WTC11 (cell line): ENCODE measurements at regions not wholly inside any gene's neighbourhood (a gene's known extent, or its start where the extent isn't known, plus 50 kb on each side); places are given as distances from the start of the nearest gene placed in this dataset.

Source experiments
- ATAC-seq: fragments of 200-7000 bp; cut with Tn5 transposase; 2 replicates; pipeline ENCODE4 v1.10.0; 2021; ENCODE audit warnings: mild to moderate bottlenecking, moderate library complexity
- CTCF ChIA-PET: fragments of 300-600 bp; sonication (Branson Sonifier 250); formaldehyde crosslinking; loops from one replicate; lab custom pipeline; 2021; ENCODE audit warnings: antibody characterized with exemption; lab: Charles Lee
- POLR2A ChIA-PET: fragments of 350-600 bp; sonication (Branson Sonifier 250); formaldehyde crosslinking; loops from one replicate; lab custom pipeline; 2021; ENCODE audit warnings: antibody characterized with exemption; lab: Charles Lee
- DNase-seq: peaks from one replicate; pipeline ENCODE4 v3.0.0; 2021; ENCODE audit warnings: low spot score
- H3K27ac Mint-ChIP-seq: 2 replicates; pipeline ENCODE4 v1.8.0; 2021; ENCODE audit warnings: mixed read lengths
- H3K27me3 Mint-ChIP-seq: 2 replicates; pipeline ENCODE4 v1.8.0; 2021; ENCODE audit warnings: low read depth, mild to moderate bottlenecking, moderate library complexity, mixed read lengths
- H3K36me3 Mint-ChIP-seq: 2 replicates; pipeline ENCODE4 v1.8.0; 2021; ENCODE audit warnings: mixed read lengths
- H3K4me1 Mint-ChIP-seq: 2 replicates; pipeline ENCODE4 v1.8.0; 2022; ENCODE audit warnings: mixed read lengths
- H3K4me3 Mint-ChIP-seq: 2 replicates; pipeline ENCODE4 v1.8.0; 2021; ENCODE audit warnings: mild to moderate bottlenecking, moderate library complexity, mixed read lengths
- H3K9me3 Mint-ChIP-seq: 2 replicates; pipeline ENCODE4 v1.8.0; 2021; ENCODE audit warnings: mixed read lengths
- EMX1 ChIP-seq: fragments of 250-450 bp; sonication (Bioruptor Pico); IDR thresholded peaks from 2 replicates; pipeline ENCODE4 v1.8.0; 2021; ENCODE audit warnings: mild to moderate bottlenecking
- ESRRA ChIP-seq: sonication (generic); formaldehyde crosslinking; IDR thresholded peaks from 2 replicates; pipeline ENCODE4 v1.8.1; 2022; ENCODE audit warnings: mild to moderate bottlenecking, missing genetic modification reagents, borderline replicate concordance
- ETV6 ChIP-seq: sonication (generic); formaldehyde crosslinking; IDR thresholded peaks from 2 replicates; pipeline ENCODE4 v1.8.1; 2022; ENCODE audit warnings: mild to moderate bottlenecking, missing genetic modification reagents
- FOXJ3 ChIP-seq: sonication (generic); formaldehyde crosslinking; IDR thresholded peaks from 2 replicates; pipeline ENCODE4 v1.9.0; 2021; ENCODE audit warnings: missing genetic modification reagents, mild to moderate bottlenecking, borderline replicate concordance
- FOXK1 ChIP-seq: sonication (generic); formaldehyde crosslinking; IDR thresholded peaks from 2 replicates; pipeline ENCODE4 v1.8.0; 2022; ENCODE audit warnings: mild to moderate bottlenecking, moderate library complexity, missing genetic modification reagents
- GABPB1 ChIP-seq: sonication (generic); formaldehyde crosslinking; IDR thresholded peaks from 2 replicates; pipeline ENCODE4 v1.8.1; 2023; ENCODE audit warnings: mild to moderate bottlenecking, missing genetic modification reagents
- JAZF1 ChIP-seq: fragments of 250-450 bp; sonication (Bioruptor Pico); IDR thresholded peaks from 2 replicates; pipeline ENCODE4 v1.9.0; 2021; ENCODE audit warnings: moderate library complexity, mild to moderate bottlenecking, inconsistent platforms
- JUN ChIP-seq: sonication (generic); formaldehyde crosslinking; IDR thresholded peaks from 2 replicates; pipeline ENCODE4 v1.8.0; 2023; ENCODE audit warnings: mild to moderate bottlenecking, missing genetic modification reagents
- SMAD3 ChIP-seq: sonication (generic); formaldehyde crosslinking; IDR thresholded peaks from 2 replicates; pipeline ENCODE4 v1.8.0; 2022; ENCODE audit warnings: missing genetic modification reagents, mild to moderate bottlenecking, borderline replicate concordance
- TF ChIP-seq, protein P1 (sequence below): fragments of 250-450 bp; sonication (Bioruptor Pico); IDR thresholded peaks from 2 replicates; pipeline ENCODE4 v1.8.0; 2021; ENCODE audit warnings: mild to moderate bottlenecking
- TF ChIP-seq, protein P2 (sequence below): sonication (generic); formaldehyde crosslinking; IDR thresholded peaks from 2 replicates; pipeline ENCODE4 v1.8.1; 2023; ENCODE audit warnings: mild to moderate bottlenecking, missing genetic modification reagents, borderline replicate concordance
- TF ChIP-seq, protein P3 (sequence below): sonication (generic); formaldehyde crosslinking; IDR thresholded peaks from 2 replicates; pipeline ENCODE4 v1.8.0; 2022; ENCODE audit warnings: mild to moderate bottlenecking, missing genetic modification reagents
- TF ChIP-seq, protein P4 (sequence below): sonication (generic); formaldehyde crosslinking; IDR thresholded peaks from 2 replicates; pipeline ENCODE4 v1.8.1; 2023; ENCODE audit warnings: mild to moderate bottlenecking, missing genetic modification reagents, moderate library complexity
- TF ChIP-seq, protein P5 (sequence below): sonication (generic); formaldehyde crosslinking; conservative IDR thresholded peaks from 2 replicates; pipeline ENCODE4 v1.8.1; 2022; ENCODE audit warnings: mild to moderate bottlenecking, missing genetic modification reagents
- TF ChIP-seq, protein P6 (sequence below): sonication (generic); formaldehyde crosslinking; IDR thresholded peaks from 2 replicates; pipeline ENCODE4 v1.8.0; 2023; ENCODE audit warnings: missing genetic modification reagents
- TF ChIP-seq, protein P7 (sequence below): sonication (generic); formaldehyde crosslinking; IDR thresholded peaks from 2 replicates; pipeline ENCODE4 v1.8.1; 2022; ENCODE audit warnings: low read depth, missing genetic modification reagents, borderline replicate concordance
- TF ChIP-seq, protein P8 (sequence below): sonication (generic); formaldehyde crosslinking; IDR thresholded peaks from 2 replicates; pipeline ENCODE4 v1.8.0; 2022; ENCODE audit warnings: mild to moderate bottlenecking, missing genetic modification reagents
- TF ChIP-seq, protein P9 (sequence below): sonication (generic); formaldehyde crosslinking; IDR thresholded peaks from 2 replicates; pipeline ENCODE4 v1.8.1; 2023; ENCODE audit warnings: mild to moderate bottlenecking, missing genetic modification reagents, moderate library complexity

DNA sequence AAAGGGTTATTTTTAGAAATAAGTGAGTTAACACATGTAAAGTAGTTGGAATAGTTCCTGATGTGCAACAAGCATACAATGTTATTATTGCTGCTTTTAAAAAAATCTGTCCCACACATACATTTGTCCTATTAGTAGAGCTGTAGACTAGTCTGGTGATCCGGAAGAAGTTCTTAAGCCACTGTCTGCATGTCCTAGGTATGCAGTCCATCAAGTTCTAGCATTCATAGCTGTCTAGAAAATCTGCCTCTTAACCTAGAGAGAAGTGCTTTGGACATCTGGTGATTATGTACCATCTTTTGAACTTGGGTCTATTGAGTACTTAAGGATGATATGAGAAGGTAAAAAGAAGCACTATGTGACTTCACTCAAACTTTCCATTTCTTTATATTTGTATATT, 439.9 kb upstream of the NAALADL2 start:
- no peaks in the 10 kb centered on the region for H3K27me3 Mint-ChIP-seq
- ChIA-PET CTCF (no interaction called here), POLR2A (no interaction called here)
- no peak overlapping the region for H3K4me3 Mint-ChIP-seq
- no peak for TF ChIP-seq JAZF1
- TF ChIP-seq FOXJ3 (CRISPR knock-in tag) = no peak
- TF ChIP-seq, protein P1, sequence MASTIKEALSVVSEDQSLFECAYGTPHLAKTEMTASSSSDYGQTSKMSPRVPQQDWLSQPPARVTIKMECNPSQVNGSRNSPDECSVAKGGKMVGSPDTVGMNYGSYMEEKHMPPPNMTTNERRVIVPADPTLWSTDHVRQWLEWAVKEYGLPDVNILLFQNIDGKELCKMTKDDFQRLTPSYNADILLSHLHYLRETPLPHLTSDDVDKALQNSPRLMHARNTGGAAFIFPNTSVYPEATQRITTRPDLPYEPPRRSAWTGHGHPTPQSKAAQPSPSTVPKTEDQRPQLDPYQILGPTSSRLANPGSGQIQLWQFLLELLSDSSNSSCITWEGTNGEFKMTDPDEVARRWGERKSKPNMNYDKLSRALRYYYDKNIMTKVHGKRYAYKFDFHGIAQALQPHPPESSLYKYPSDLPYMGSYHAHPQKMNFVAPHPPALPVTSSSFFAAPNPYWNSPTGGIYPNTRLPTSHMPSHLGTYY (CRISPR knock-in tag) = no peak
- no peak for TF ChIP-seq JUN (CRISPR knock-in tag)
- DNase-seq (no peak), ATAC-seq (no peak)
- no peak overlapping the region for H3K27ac Mint-ChIP-seq
- H3K9me3 Mint-ChIP-seq = peaks cover 8% of the 10 kb centered on the region; the same call in 1 of the 2 replicates
- H3K4me1 Mint-ChIP-seq = peaks cover 17% of the 10 kb centered on the region
- no peaks in the 10 kb centered on the region for H3K36me3 Mint-ChIP-seq

DNA sequence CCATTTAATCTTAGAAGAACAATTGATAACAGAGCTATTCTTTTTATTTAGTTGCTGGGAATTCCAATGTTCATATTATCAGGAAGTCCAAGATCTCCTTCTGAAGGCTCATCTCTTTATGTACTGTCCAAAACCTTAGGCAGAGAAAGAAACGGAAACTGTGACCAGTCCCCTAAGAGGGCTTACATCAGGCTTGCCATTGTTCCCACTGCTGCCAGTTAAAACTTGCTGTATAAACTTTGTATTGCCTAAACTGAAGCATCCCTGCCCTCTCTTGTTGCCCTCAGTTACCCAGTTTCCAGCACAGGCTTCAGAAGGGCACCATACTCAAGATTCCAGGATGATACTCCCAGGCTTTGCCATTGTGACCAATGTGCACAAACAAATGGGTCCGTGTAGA, 435.2 kb upstream of the NAALADL2 start:
- peaks cover 19% of the 10 kb centered on the region for H3K4me1 Mint-ChIP-seq
- H3K36me3 Mint-ChIP-seq = no peaks in the 10 kb centered on the region
- TF ChIP-seq, protein P2, sequence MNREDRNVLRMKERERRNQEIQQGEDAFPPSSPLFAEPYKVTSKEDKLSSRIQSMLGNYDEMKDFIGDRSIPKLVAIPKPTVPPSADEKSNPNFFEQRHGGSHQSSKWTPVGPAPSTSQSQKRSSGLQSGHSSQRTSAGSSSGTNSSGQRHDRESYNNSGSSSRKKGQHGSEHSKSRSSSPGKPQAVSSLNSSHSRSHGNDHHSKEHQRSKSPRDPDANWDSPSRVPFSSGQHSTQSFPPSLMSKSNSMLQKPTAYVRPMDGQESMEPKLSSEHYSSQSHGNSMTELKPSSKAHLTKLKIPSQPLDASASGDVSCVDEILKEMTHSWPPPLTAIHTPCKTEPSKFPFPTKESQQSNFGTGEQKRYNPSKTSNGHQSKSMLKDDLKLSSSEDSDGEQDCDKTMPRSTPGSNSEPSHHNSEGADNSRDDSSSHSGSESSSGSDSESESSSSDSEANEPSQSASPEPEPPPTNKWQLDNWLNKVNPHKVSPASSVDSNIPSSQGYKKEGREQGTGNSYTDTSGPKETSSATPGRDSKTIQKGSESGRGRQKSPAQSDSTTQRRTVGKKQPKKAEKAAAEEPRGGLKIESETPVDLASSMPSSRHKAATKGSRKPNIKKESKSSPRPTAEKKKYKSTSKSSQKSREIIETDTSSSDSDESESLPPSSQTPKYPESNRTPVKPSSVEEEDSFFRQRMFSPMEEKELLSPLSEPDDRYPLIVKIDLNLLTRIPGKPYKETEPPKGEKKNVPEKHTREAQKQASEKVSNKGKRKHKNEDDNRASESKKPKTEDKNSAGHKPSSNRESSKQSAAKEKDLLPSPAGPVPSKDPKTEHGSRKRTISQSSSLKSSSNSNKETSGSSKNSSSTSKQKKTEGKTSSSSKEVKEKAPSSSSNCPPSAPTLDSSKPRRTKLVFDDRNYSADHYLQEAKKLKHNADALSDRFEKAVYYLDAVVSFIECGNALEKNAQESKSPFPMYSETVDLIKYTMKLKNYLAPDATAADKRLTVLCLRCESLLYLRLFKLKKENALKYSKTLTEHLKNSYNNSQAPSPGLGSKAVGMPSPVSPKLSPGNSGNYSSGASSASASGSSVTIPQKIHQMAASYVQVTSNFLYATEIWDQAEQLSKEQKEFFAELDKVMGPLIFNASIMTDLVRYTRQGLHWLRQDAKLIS (CRISPR knock-in tag) = no peak
- TF ChIP-seq, protein P3, sequence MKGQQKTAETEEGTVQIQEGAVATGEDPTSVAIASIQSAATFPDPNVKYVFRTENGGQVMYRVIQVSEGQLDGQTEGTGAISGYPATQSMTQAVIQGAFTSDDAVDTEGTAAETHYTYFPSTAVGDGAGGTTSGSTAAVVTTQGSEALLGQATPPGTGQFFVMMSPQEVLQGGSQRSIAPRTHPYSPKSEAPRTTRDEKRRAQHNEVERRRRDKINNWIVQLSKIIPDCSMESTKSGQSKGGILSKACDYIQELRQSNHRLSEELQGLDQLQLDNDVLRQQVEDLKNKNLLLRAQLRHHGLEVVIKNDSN = no peak
- TF ChIP-seq ETV6 (CRISPR knock-in tag) = no peak
- TF ChIP-seq, protein P4, sequence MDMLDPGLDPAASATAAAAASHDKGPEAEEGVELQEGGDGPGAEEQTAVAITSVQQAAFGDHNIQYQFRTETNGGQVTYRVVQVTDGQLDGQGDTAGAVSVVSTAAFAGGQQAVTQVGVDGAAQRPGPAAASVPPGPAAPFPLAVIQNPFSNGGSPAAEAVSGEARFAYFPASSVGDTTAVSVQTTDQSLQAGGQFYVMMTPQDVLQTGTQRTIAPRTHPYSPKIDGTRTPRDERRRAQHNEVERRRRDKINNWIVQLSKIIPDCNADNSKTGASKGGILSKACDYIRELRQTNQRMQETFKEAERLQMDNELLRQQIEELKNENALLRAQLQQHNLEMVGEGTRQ = no peak
- TF ChIP-seq EMX1 (CRISPR knock-in tag) = no peak
- no peak overlapping the region for H3K27ac Mint-ChIP-seq
- CTCF ChIA-PET = no interaction called here
- DNase-seq = no peak
- ATAC-seq = no peak
- H3K9me3 Mint-ChIP-seq = no peaks in the 10 kb centered on the region
- no peaks in the 10 kb centered on the region for H3K27me3 Mint-ChIP-seq
- POLR2A ChIA-PET = no interaction called here
- H3K4me3 Mint-ChIP-seq = no peak overlapping the region

DNA sequence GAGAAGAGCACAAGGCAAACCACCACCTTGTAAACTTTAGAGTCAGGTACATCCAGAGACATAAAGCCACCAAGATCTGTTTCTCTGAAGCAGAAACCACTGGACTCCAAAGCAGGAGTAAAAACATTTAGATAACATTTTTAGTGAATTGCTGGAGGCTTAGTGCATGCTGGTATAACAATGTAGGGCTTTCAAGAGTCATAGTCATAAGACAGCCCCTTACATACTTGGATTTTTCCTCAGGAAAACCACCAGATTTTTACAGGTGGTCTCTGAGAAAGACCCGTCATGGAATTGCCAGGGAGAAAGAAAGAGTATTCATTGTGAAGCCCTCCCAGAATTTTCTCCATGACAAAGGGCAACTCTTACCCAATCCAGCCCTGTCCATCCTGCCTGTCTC, 434.5 kb upstream of the NAALADL2 start:
- ChIA-PET CTCF (no interaction called here), POLR2A (no interaction called here)
- DNase-seq (no peak), ATAC-seq (peak; percentile 43)
- Mint-ChIP-seq H3K4me1 (peaks cover 19% of the 10 kb centered on the region), H3K4me3 (no peak overlapping the region), H3K36me3 (no peaks in the 10 kb centered on the region), H3K27me3 (no peaks in the 10 kb centered on the region), H3K9me3 (no peaks in the 10 kb centered on the region), H3K27ac (no peak overlapping the region)
- TF ChIP-seq, protein P5, sequence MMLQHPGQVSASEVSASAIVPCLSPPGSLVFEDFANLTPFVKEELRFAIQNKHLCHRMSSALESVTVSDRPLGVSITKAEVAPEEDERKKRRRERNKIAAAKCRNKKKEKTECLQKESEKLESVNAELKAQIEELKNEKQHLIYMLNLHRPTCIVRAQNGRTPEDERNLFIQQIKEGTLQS = no peak
- TF ChIP-seq FOXK1 (no peak), GABPB1 (no peak), JAZF1 (no peak), ETV6 (CRISPR knock-in tag) (no peak), SMAD3 (no peak), ESRRA (CRISPR knock-in tag) (no peak)
- TF ChIP-seq, protein P6, sequence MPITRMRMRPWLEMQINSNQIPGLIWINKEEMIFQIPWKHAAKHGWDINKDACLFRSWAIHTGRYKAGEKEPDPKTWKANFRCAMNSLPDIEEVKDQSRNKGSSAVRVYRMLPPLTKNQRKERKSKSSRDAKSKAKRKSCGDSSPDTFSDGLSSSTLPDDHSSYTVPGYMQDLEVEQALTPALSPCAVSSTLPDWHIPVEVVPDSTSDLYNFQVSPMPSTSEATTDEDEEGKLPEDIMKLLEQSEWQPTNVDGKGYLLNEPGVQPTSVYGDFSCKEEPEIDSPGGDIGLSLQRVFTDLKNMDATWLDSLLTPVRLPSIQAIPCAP (CRISPR knock-in tag) = no peak
- TF ChIP-seq, protein P7, sequence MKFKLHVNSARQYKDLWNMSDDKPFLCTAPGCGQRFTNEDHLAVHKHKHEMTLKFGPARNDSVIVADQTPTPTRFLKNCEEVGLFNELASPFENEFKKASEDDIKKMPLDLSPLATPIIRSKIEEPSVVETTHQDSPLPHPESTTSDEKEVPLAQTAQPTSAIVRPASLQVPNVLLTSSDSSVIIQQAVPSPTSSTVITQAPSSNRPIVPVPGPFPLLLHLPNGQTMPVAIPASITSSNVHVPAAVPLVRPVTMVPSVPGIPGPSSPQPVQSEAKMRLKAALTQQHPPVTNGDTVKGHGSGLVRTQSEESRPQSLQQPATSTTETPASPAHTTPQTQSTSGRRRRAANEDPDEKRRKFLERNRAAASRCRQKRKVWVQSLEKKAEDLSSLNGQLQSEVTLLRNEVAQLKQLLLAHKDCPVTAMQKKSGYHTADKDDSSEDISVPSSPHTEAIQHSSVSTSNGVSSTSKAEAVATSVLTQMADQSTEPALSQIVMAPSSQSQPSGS = no peak
- TF ChIP-seq, protein P8, sequence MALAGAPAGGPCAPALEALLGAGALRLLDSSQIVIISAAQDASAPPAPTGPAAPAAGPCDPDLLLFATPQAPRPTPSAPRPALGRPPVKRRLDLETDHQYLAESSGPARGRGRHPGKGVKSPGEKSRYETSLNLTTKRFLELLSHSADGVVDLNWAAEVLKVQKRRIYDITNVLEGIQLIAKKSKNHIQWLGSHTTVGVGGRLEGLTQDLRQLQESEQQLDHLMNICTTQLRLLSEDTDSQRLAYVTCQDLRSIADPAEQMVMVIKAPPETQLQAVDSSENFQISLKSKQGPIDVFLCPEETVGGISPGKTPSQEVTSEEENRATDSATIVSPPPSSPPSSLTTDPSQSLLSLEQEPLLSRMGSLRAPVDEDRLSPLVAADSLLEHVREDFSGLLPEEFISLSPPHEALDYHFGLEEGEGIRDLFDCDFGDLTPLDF (CRISPR knock-in tag) = no peak
- TF ChIP-seq, protein P9, sequence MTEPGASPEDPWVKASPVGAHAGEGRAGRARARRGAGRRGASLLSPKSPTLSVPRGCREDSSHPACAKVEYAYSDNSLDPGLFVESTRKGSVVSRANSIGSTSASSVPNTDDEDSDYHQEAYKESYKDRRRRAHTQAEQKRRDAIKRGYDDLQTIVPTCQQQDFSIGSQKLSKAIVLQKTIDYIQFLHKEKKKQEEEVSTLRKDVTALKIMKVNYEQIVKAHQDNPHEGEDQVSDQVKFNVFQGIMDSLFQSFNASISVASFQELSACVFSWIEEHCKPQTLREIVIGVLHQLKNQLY = no peak
